H9 (cell line): ENCODE measurements at regions not wholly inside any gene's neighbourhood (a gene's known extent, or its start where the extent isn't known, plus 50 kb on each side); places are given as distances from the start of the nearest gene placed in this dataset.

Experiments
- DNase-seq: peaks from one replicate; pipeline ENCODE4 v3.0.0-alpha.2; 2017
- H2AFZ ChIP-seq: one replicate; pipeline ENCODE4 v1.6.1; 2013; ENCODE audit warnings: mild to moderate bottlenecking, low read length, control low read depth, moderate library complexity
- H2AK5ac ChIP-seq: 2 replicates; pipeline ENCODE4 v1.6.1; 2013; ENCODE audit warnings: low read length, control low read depth, mixed read lengths; ENCODE audit not compliant: insufficient read length
- H2BK120ac ChIP-seq: one replicate; pipeline ENCODE4 v1.6.1; 2013; ENCODE audit warnings: low read depth, mild to moderate bottlenecking, low read length, control low read depth, inconsistent platforms; ENCODE audit not compliant: poor library complexity, severe bottlenecking
- H2BK12ac ChIP-seq: 2 replicates; pipeline ENCODE4 v1.6.1; 2013; ENCODE audit warnings: low read length, control low read depth, mixed read lengths, low read depth; ENCODE audit not compliant: insufficient read length
- H2BK15ac ChIP-seq: 2 replicates; pipeline ENCODE4 v1.6.1; 2013; ENCODE audit warnings: low read depth, low read length, control low read depth
- H2BK20ac ChIP-seq: one replicate; pipeline ENCODE4 v1.6.1; 2013; ENCODE audit warnings: low read depth, mild to moderate bottlenecking, low read length, control low read depth, inconsistent platforms; ENCODE audit not compliant: poor library complexity, severe bottlenecking
- H2BK5ac ChIP-seq: 2 replicates; pipeline ENCODE4 v1.6.1; 2013; ENCODE audit warnings: low read length, control low read depth, mixed read lengths; ENCODE audit not compliant: insufficient read length
- H3K14ac ChIP-seq: 2 replicates; pipeline ENCODE4 v1.6.1; 2013; ENCODE audit warnings: low read length, control low read depth; ENCODE audit not compliant: insufficient read depth
- H3K18ac ChIP-seq: 2 replicates; pipeline ENCODE4 v1.6.1; 2013; ENCODE audit warnings: low read depth, mild to moderate bottlenecking, mixed read lengths, low read length, control low read depth; ENCODE audit not compliant: insufficient read length
- H3K23ac ChIP-seq: 2 replicates; pipeline ENCODE4 v1.6.1; 2013; ENCODE audit warnings: low read length, control low read depth, mixed read lengths, low read depth; ENCODE audit not compliant: insufficient read length
- H3K23me2 ChIP-seq: 2 replicates; pipeline ENCODE4 v1.6.1; 2013; ENCODE audit warnings: low read depth, mild to moderate bottlenecking, mixed read lengths, low read length, control low read depth; ENCODE audit not compliant: insufficient read length, poor library complexity, severe bottlenecking
- H3K27ac ChIP-seq: 2 replicates; pipeline ENCODE4 v1.5.1; 2013; ENCODE audit warnings: low read length, control low read depth, mixed read lengths, low read depth; ENCODE audit not compliant: insufficient read length
- H3K27me3 ChIP-seq: 2 replicates; pipeline ENCODE4 v1.6.1; 2013; ENCODE audit warnings: low read length, control low read depth, inconsistent platforms; ENCODE audit not compliant: insufficient read depth
- H3K4ac ChIP-seq: 2 replicates; pipeline ENCODE4 v1.6.1; 2013; ENCODE audit warnings: low read depth, mild to moderate bottlenecking, control low read depth, inconsistent platforms, low read length, moderate library complexity
- H3K4me1 ChIP-seq: 2 replicates; pipeline ENCODE4 v1.6.1; 2013; ENCODE audit warnings: low read length, control low read depth, inconsistent platforms; ENCODE audit not compliant: insufficient read depth
- H3K4me2 ChIP-seq: 2 replicates; pipeline ENCODE4 v1.6.1; 2013; ENCODE audit warnings: low read length, control low read depth, mixed read lengths; ENCODE audit not compliant: insufficient read length, insufficient read depth
- H3K56ac ChIP-seq: 2 replicates; pipeline ENCODE4 v1.6.1; 2013; ENCODE audit warnings: low read depth, mild to moderate bottlenecking, mixed read lengths, low read length, control low read depth; ENCODE audit not compliant: insufficient read length
- H3K79me1 ChIP-seq: 2 replicates; pipeline ENCODE4 v1.6.1; 2013; ENCODE audit warnings: low read depth, mild to moderate bottlenecking, moderate library complexity, low read length, control low read depth, inconsistent platforms; ENCODE audit not compliant: insufficient read depth, poor library complexity, severe bottlenecking
- H3K79me2 ChIP-seq: 2 replicates; pipeline ENCODE4 v1.6.1; 2013; ENCODE audit warnings: low read length, control low read depth, inconsistent platforms; ENCODE audit not compliant: insufficient read depth
- H3K9ac ChIP-seq: 2 replicates; pipeline ENCODE4 v1.6.1; 2013; ENCODE audit warnings: low read length, control low read depth, mixed read lengths; ENCODE audit not compliant: insufficient read length; ENCODE audit errors: extremely low read depth
- H3K9me3 ChIP-seq: one replicate; pipeline ENCODE4 v1.6.1; 2013; ENCODE audit warnings: low read depth, low read length, inconsistent platforms; ENCODE audit not compliant: control insufficient read depth
- H3T11ph ChIP-seq: one replicate; pipeline ENCODE4 v1.6.1; 2013; ENCODE audit warnings: mild to moderate bottlenecking, low read length, control low read depth, inconsistent platforms
- H4K20me1 ChIP-seq: one replicate; pipeline ENCODE4 v1.6.1; 2013; ENCODE audit not compliant: control insufficient read depth, insufficient read length, insufficient read depth
- H4K5ac ChIP-seq: 2 replicates; pipeline ENCODE4 v1.6.1; 2013; ENCODE audit warnings: low read depth, mild to moderate bottlenecking, mixed read lengths, low read length, control low read depth; ENCODE audit not compliant: insufficient read length
- H4K8ac ChIP-seq: replicated peaks from 2 replicates; pipeline ENCODE4 v1.6.1; 2013; ENCODE audit warnings: low read length, control low read depth, mixed read lengths, low read depth; ENCODE audit not compliant: insufficient read length
- H4K91ac ChIP-seq: 2 replicates; pipeline ENCODE4 v1.6.1; 2013; ENCODE audit warnings: low read depth, mild to moderate bottlenecking, moderate library complexity, mixed read lengths, low read length, control low read depth; ENCODE audit not compliant: insufficient read length
- H3K27ac Mint-ChIP-seq, 3 experiments: 2 replicates in 2 of 3; 3 replicates in 1 of 3; pipeline ENCODE4 v1.8.0; 2020 to 2021; ENCODE audit warnings: mixed read lengths in 3 of 3, mild to moderate bottlenecking in 1 of 3, moderate library complexity in 1 of 3
- H3K27me3 Mint-ChIP-seq: 2 replicates; pipeline ENCODE4 v1.8.0; 2021; ENCODE audit warnings: low read depth, mild to moderate bottlenecking, moderate library complexity, mixed read lengths
- H3K36me3 Mint-ChIP-seq, 3 experiments: 2 replicates in 2 of 3; 3 replicates in 1 of 3; pipeline ENCODE4 v1.8.0; 2020 to 2021; ENCODE audit warnings: low read depth in 3 of 3, mixed read lengths in 3 of 3; ENCODE audit not compliant: insufficient read depth in 1 of 3
- H3K4me1 Mint-ChIP-seq, 2 experiments: 2 replicates each; pipeline ENCODE4 v1.8.0; 2020; ENCODE audit warnings: mixed read lengths in 2 of 2
- H3K4me3 Mint-ChIP-seq, 2 experiments: 2 replicates in 1 of 2; 3 replicates in 1 of 2; pipeline ENCODE4 v1.8.0; 2020 to 2021; ENCODE audit warnings: mild to moderate bottlenecking in 2 of 2, mixed read lengths in 2 of 2, moderate library complexity in 1 of 2
- H3K9me3 Mint-ChIP-seq, 2 experiments: 2 replicates in 1 of 2; 3 replicates in 1 of 2; pipeline ENCODE4 v1.8.0; 2020; ENCODE audit warnings: mild to moderate bottlenecking in 2 of 2, mixed read lengths in 2 of 2, moderate library complexity in 1 of 2
- CTCF ChIP-seq: fragments of 200-600 bp; sonication (generic); conservative IDR thresholded peaks from 3 replicates; pipeline ENCODE4 v1.8.0; 2021; ENCODE audit warnings: antibody characterized with exemption, mild to moderate bottlenecking
- WGBS: extraction: QIAGEN DNeasy Blood & Tissue Kit; methylation state at CpG from one replicate; pipeline ENCODE4 v1.1.7; 2013; ENCODE audit warnings: missing lambda C conversion rate, low lambda C conversion rate, mixed read lengths; ENCODE audit not compliant: insufficient read length; ENCODE audit errors: extremely low coverage; 5-methylcytosine and 5-hydroxymethylcytosine counted together

- Histone ChIP-seq H4K20me1 (no peaks in the 10 kb centered on the region), H3K79me2 (no peaks in the 10 kb centered on the region), H2BK20ac (no peak overlapping the region), H3K18ac (no peak overlapping the region), H3K79me1 (no peaks in the 10 kb centered on the region), H3K27me3 (no peaks in the 10 kb centered on the region), H2AFZ (no peak overlapping the region), H3K4me2 (no peak overlapping the region), H4K8ac (no peak overlapping the region), H4K91ac (no peak overlapping the region), H3K23me2 (no peaks in the 10 kb centered on the region), H3K9ac (no peak overlapping the region), H3K14ac (no peak overlapping the region), H3K27ac (no peak overlapping the region), H2BK12ac (no peak overlapping the region), H2BK120ac (no peak overlapping the region), H3K4me1 (no peaks in the 10 kb centered on the region), H2AK5ac (no peak overlapping the region), H3K23ac (no peak overlapping the region), H2BK5ac (no peak overlapping the region), H3K56ac (no peak overlapping the region), H3K9me3 (no peaks in the 10 kb centered on the region), H3K4ac (no peak overlapping the region), H4K5ac (no peak overlapping the region), H2BK15ac (no peak overlapping the region), H3T11ph (no peak overlapping the region)
- Mint-ChIP-seq H3K27me3 (peaks cover 24% of the 10 kb centered on the region), H3K36me3 (no peaks in the 10 kb centered on the region; a peak in 1 of 7 replicates), H3K27ac (no peak overlapping the region), H3K4me3 (no peak overlapping the region), H3K4me1 (no peaks in the 10 kb centered on the region), H3K9me3 (peaks cover 0 to 5% of the 10 kb centered on the region in 2 experiments; a peak in 3 of 5 replicates)
- no CpG with 5 or more reads among the region's 5 CpGs for WGBS
- DNase-seq, result no peak
- no peak for TF ChIP-seq CTCF
Measured at GRCh38 chr2:362924-363323, 75.0 kb upstream of the ALKAL2 start.
